ENCODE measurements at regions not wholly inside any gene's neighbourhood (a gene's known extent, or its start where the extent isn't known, plus 50 kb on each side); places are given as distances from the start of the nearest gene placed in this dataset.

DNA sequence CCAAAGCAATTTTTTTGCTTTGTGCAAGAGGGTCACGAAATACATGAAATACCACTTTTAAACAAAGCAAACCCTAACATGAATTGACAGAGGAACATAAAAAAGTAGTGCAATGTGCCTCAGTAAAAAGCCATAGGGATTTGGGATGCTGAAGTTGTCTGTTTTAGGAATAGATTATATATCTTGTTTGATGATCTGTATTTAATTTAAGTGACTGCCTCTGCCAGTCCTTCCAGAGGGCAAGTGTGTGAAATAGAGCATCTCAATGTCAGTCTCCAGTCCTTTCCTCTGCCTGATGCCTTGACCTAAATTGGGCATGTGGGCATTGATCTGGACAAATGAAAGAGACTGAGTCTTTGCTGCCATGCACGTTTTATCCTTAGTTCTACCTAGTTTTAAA is 222.8 kb downstream of the PTPRC start:
- in situ Hi-C loops (cut with HindIII; ENCODE audit: low sequenced_read_pairs) = no loop called here

GRCh38 chr1:198864695-198865094 is 225.9 kb downstream of the PTPRC start:
- in situ Hi-C loops (cut with HindIII; ENCODE audit: low sequenced_read_pairs) = no loop called here

DNA sequence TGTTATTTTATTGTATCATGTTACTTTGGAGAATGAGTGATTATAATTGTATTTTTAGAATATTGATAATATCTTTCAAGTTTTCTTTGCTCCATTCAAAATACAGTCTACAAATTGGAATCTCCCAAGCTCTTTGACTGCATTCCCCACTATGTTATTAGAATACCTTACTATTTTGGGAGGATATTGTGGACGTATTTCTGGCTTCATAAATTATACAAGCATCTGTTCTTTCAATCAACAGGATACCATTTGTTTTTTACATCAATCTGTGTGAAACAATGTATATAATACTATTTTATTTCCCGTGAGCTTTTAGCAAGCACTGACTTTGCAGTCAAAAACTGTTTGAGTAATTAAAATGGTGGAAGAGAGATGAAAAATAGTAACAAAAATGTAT is 226.5 kb downstream of the PTPRC start:
- in situ Hi-C loops (cut with HindIII; ENCODE audit: low sequenced_read_pairs) = no loop called here

- in situ Hi-C loops (cut with HindIII; ENCODE audit: low sequenced_read_pairs) = no loop called here
Observed at GRCh38 chr1:198867182-198867581, 228.3 kb downstream of the PTPRC start.

GRCh38 chr1:198873696-198874230 is 234.9 kb downstream of the PTPRC start:
- in situ Hi-C loops (cut with HindIII; ENCODE audit: low sequenced_read_pairs) = no loop called here

DNA sequence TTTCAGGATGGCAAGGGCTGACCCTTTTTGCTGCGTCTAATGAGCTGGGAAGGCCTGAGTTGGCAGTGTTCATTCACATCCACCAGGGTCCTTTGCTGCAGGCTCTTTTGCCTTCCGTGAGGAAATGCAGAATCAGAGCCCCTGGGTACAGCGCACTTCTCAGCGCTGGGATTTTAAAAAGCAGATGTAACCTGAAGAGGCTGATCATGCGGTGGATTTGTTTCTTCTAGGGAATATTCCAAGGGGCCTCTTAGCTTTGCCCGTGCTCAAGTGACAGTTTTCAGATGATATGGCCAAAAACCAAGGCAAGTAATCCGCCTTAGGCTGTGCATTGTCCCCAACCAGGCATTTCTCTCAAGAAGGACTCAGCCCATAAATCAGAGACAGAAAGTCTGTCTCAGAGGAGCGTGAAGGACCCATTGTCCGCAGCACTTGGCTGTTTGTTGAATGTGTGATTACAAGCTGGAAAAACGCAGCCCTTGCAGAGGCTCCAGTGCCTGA is 237.6 kb downstream of the PTPRC start:
- in situ Hi-C loops (cut with HindIII; ENCODE audit: low sequenced_read_pairs) = no loop called here

GRCh38 chr1:198878566-198878965 is 239.7 kb downstream of the PTPRC start:
- in situ Hi-C loops (cut with HindIII; ENCODE audit: low sequenced_read_pairs) = no loop called here

GRCh38 chr1:198879711-198880306 is 241.0 kb downstream of the PTPRC start:
- in situ Hi-C loops (cut with HindIII; ENCODE audit: low sequenced_read_pairs) = no loop called here

GRCh38 chr1:198880397-198880796 is 241.6 kb downstream of the PTPRC start:
- in situ Hi-C loops (cut with HindIII; ENCODE audit: low sequenced_read_pairs) = no loop called here

GRCh38 chr1:198880818-198881597 is 242.2 kb downstream of the PTPRC start:
- in situ Hi-C loops (cut with HindIII; ENCODE audit: low sequenced_read_pairs) = no loop called here

GRCh38 chr1:198883184-198883583 is 244.3 kb downstream of the PTPRC start:
- in situ Hi-C loops (cut with HindIII; ENCODE audit: low sequenced_read_pairs) = no loop called here

- in situ Hi-C loops (cut with HindIII; ENCODE audit: low sequenced_read_pairs) = no loop called here
Observed at GRCh38 chr1:198887866-198888265, 249.0 kb downstream of the PTPRC start.

DNA sequence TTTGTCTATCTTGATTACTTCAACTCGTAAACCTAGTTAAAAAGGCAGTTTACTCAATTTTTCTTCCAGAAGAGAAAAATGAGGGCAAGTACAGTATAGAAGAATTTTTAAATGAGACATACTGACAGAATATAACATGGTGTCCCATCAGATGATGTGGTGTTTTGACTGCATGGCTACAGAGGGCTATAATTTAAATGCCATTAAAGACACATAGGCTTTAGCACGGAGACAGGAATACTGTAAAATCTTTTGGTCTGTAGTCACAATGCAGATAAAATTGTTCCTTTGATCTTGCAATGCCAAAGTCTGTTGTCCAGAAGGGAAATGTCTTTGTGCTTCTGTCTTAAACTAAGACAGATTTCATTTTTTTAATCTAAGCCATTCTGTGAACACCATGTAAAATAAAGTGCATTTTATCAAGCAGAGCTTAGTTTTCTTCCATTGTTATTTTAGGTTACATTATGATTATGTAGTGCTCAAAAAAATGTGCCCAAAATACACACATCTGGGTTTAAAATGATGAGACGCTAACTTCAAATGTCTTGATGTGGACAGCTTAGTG is 249.6 kb downstream of the PTPRC start:
- in situ Hi-C loops (cut with HindIII; ENCODE audit: low sequenced_read_pairs) = no loop called here

DNA sequence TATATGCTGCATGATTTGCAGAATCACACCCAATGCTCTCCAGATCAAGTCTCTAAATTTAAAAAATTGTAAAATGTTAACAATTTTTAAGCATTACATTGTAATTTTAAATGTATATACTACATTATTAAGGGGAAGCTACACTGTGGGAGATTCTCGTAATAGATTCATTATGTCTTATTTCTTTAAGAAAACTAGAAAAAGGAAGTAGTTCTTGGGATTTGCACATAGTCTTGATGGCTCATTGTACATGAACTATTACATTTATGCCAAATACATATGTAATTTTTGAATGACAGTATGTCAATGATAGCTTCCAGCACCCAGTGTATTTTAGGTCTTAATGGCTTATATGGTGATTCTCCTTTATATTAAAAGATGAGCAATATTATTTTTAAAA is 250.3 kb downstream of the PTPRC start:
- in situ Hi-C loops (cut with HindIII; ENCODE audit: low sequenced_read_pairs) = no loop called here

DNA sequence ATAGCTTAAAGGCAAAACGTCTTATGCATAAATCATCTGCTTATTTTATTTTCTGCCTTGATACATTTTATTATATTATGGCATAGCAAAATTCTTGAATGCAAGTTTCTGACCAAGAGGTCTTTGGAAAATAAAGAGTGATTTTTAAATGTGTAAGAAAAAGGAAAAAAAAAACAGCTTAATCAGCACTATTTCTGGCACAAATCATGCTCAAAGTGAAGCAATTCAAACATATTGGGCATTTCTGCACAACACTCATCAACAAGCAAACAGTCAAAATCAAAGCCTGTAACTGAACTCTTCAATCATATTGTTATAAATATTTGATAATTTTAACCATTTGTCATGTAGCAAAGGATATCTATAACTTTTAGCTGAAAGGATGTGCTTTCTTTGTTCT is 250.9 kb downstream of the PTPRC start:
- in situ Hi-C loops (cut with HindIII; ENCODE audit: low sequenced_read_pairs) = no loop called here

DNA sequence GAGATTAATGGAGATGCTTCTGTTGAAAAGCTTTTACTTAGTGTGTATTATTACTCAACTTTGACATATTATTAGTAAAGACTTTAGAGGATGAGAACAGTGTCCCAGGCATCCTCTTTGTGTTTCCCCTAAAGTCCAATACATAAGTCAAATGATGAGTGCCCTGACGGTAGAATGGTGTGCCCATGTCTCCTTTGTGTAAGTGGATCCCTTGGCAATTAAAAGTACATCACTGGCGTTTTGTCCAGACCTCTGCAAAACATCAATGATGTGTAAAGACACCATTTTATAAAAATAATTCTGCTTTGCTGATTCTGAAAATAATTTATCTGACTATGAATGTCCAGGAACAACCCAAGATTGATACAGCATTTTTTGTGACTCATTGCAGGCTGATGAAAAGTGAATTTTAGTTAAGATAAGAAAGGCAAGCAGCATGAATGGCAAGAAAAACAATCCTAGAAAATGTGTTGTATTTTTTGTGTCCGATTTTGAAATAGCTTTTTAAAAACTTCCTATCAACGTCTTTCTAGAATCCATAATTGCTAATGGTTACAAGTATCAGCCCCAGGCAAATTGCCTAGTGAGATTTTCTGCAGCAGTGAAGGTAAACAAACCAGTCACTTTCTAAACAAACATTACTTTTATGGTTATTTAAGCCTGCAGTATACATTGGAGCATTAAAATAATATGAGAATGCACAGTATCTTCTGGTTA is 251.5 kb downstream of the PTPRC start:
- in situ Hi-C loops (cut with HindIII; ENCODE audit: low sequenced_read_pairs) = no loop called here

DNA sequence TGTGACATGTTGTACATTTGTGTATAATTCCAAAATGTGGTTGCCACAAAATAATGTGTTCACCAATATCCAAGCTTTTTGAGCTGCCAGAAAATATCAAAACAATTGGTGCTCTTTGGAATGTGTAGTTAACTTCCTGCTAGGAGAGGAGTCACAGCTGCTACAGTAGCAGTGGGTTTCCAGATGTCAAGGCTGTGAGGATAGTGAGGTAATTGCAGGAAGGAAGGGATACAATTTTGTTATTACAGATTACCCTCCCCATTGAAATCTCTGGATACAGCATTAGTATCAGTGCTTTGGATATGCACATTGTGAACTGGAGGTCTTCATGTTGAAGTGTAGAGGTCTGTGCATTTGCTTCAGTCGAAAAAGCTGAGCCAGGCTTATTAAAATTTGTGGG is 253.2 kb downstream of the PTPRC start:
- in situ Hi-C loops (cut with HindIII; ENCODE audit: low sequenced_read_pairs) = no loop called here

DNA sequence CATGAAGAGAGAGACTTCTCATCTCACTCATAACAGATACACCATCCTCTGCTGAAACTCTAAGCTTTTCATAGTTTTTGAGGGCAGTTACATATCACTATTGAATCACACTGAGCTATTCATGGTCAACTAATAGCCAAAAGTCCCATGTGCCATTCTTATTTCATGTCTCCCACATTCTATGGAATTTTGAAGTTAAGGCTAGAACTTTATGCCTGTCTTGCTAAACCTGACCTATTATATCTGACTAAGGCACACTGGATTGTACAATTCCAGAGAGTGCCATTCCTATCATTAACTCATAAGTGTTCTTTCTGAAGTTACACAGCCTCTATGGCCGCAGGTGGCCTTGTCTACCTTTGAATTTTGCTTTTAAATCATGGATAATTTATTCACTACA is 254.3 kb downstream of the PTPRC start:
- in situ Hi-C loops (cut with HindIII; ENCODE audit: low sequenced_read_pairs) = no loop called here

GRCh38 chr1:198893763-198894444 is 255.1 kb downstream of the PTPRC start:
- in situ Hi-C loops (cut with HindIII; ENCODE audit: low sequenced_read_pairs) = no loop called here

GRCh38 chr1:198901266-198901665 is 262.4 kb downstream of the PTPRC start:
- in situ Hi-C loops (cut with HindIII; ENCODE audit: low sequenced_read_pairs) = no loop called here

DNA sequence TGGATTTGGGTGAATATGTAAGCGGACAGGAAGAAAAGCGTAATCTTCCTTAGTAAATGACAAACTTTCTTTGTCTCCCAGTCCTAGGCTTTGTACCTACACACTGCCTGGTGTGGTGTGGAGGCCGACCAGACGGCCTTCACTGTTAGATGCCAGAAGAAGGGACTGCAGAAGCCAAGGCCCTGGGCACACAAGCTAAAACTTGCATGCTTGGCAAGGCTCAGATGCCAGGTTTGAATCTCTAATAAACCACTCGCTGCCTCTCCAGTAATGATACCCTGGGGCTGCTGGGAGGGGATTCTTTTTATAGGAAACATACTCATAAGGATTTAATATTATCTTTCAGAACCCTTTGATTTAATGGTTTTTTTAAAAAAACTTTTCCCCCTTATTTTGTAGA is 263.8 kb downstream of the PTPRC start:
- in situ Hi-C loops (cut with HindIII; ENCODE audit: low sequenced_read_pairs) = no loop called here
